H1 (cell line): ENCODE measurements at regions not wholly inside any gene's neighbourhood (a gene's known extent, or its start where the extent isn't known, plus 50 kb on each side); places are given as distances from the start of the nearest gene placed in this dataset.

ENCODE experiments used
- CTBP2 ChIP-seq: IDR thresholded peaks from 2 replicates; pipeline ENCODE4 v1.7.0; 2011; ENCODE audit warnings: borderline replicate concordance, mild to moderate bottlenecking, moderate library complexity, mixed read lengths, low read length; ENCODE audit not compliant: insufficient read depth, insufficient read length

GRCh38 chr6:146872426-146872785 is 273.6 kb downstream of the ADGB start (continued):
- no peak for TF ChIP-seq CTBP2
